ENCODE measurements at regions not wholly inside any gene's neighbourhood (a gene's known extent, or its start where the extent isn't known, plus 50 kb on each side); places are given as distances from the start of the nearest gene placed in this dataset.
"Not testable (repeated sequence)": the region's sequence is repeated elsewhere in the genome, so short reads cannot be mapped to it uniquely, and the experiment has no call there.

DNA sequence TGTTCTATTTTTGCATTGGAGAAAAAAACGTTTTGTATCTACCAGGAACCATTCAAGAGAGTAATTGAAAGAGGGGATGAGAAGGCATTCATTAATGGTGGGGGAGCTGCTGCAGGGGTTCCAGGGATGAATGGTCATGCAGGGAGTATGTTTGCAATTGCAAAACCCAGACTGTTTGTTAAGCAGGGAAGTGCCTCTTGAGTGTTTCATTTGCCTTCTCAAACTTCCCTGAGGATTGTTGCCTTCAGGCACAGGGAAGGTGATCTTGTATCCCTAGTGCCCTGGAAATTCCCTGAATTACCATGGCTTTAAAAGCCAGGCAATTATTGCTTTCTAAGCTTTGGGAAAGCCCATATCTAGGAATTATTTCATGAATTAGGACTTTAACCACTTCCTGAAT, 172.7 kb upstream of the NLGN4Y start:
- no peak for DNase-seq (ENCODE audit: low read depth)

DNA sequence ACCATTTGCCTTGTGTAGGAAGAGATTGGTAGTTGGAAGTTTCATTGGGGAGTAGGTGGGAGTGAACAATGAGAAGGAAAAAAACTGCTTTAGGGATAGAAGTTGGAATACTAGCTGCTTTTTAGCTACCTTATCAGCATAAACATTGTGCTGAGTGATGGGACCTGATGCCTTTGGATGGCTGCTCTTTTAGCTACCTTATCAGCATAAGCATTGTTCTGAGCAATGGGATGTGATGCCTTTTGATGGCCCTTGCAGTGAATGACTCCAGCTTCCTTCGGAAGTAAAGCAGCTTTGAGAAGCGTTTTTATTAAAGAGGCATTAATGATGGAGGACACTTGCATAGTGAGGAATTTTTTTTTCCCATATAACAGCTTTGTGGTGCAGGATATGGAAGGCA, 168.2 kb upstream of the NLGN4Y start:
- DNase-seq (ENCODE audit: low read depth) = no peak

DNA sequence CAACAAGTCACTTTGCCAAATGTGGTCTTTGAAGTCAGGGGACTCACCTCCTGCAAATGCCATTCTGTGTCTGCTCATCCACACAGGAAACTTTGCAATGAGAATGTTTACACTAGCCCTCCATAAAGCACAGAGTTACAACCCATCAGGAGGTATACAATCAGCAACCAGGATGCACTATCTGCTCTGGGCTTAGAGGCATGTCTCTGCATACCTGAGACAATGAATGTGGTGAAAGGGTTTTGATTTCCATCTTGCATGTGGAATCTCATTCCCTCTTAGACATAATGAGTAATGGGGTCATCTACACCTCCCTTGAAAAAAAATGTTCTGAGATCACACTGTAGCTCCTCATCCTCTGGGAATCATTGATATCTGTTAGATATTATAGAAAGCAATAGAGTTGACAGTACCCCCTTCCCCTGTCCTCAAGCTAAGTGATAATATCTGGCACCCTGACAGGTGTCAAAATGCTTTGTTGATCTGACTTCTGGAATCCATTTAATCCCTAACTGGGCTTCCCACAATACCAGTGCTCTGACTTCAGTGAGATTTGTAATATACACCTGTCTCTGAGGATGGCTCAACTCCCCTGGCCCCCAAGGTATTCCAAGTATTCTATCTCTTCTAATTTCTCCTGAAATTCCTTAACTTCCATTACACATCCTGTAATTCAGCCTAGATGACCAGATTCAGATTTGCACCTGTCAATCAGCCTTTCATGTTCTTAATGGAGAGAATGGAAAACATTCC, 163.4 kb upstream of the NLGN4Y start:
- no peak for DNase-seq (ENCODE audit: low read depth)

DNA sequence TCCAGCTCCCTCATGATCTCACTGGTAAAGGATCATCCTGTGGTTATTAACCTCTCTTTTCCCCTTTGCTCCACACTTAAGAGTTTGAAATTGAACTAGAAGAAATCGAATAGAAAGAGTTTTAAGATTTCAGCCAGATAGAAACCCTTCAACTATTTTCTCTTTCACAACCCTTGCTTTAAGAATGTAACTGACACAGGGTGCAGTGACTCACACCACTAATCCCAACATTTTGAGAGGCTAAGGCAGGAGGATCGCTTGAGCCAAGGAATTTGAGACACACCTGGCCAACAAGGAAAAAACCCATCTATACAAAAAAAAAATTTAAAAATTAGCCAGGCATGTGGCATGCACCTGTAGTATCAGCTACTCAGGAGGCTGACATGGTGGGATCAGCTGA, 150.7 kb upstream of the NLGN4Y start:
- DNase-seq (ENCODE audit: low read depth) = no peak

DNA sequence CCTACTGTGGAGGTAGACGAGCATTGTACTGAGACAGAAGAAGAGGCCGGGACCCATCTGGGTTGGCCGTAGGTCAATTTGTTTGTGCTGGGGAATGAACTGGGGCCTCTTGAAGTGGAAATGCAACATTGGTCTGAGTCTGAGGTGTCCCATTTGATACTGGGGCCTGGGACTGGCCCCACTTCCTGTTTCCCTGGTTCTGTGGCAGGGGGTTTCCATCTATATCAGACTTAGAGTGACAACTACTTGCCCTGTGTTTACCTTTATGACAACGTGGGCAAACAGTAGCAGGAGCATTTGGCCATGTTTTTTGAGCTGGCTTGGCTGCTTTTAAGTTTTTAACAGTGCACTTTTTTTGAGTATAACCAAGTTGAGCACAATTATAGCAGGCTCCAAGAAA, 146.1 kb upstream of the NLGN4Y start:
- DNase-seq (ENCODE audit: low read depth) = no peak

DNA sequence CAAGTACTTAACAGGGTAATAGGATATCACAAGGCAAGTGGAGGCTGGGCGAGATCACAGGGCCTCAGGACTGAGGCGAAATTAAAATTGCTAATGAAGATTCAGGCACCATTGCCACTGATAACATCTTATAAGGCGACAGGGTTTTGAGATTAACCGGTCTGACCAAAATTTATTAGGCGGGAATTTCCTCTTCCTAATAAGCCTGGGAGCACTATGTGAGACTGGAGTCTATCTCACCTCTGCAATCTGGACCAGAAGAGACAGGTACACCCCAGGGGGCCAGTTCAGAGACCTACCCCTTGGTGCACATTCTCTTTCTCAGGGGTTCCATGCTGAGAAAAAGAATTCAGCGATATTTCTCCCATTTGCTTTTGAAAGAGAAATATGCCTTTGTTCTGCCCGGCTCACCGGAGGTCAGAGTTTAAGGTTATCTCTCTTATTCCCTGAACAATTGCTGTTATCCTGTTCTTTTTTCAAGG, 113.7 kb upstream of the NLGN4Y start:
- not testable (repeated sequence) for DNase-seq (ENCODE audit: low read depth)

DNA sequence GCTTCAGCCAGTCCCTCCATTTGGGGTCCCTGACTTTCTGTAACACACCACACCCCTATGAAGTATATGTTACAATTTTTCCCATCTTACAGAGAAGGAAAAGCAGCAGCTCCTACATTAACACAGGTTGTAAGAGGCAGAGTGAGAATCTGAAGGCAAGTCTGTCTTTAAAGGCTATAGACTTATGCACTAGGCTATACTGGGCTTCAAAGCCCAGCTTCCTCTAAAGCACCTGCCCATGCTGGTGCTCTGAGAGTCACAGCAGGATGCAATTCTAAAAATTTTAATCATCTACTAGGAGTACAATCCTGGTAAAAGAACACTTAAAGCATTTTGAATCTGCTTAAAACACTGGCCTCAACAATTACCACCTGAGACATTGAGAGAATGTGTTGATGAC, 113.0 kb upstream of the NLGN4Y start:
- DNase-seq (ENCODE audit: low read depth) = no peak

DNA sequence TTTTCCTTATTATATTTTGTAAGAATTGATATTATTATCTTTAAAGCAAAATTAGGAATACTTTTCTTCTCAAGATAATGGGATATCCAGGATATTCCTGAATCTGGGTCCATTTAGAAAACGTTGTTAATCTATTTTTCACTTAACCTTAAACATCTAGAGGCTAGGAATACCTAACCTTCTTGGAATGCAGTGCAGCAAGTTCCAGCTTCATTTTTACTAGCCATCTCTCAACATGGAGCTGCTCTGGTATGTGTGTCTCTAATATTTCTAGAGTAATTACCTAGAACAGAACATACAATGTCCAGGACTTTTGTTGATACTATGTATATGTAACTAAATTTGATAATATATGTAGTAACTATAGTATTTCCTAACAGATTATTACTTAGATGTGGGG, 87.8 kb upstream of the NLGN4Y start:
- DNase-seq (ENCODE audit: low read depth) = no peak

DNA sequence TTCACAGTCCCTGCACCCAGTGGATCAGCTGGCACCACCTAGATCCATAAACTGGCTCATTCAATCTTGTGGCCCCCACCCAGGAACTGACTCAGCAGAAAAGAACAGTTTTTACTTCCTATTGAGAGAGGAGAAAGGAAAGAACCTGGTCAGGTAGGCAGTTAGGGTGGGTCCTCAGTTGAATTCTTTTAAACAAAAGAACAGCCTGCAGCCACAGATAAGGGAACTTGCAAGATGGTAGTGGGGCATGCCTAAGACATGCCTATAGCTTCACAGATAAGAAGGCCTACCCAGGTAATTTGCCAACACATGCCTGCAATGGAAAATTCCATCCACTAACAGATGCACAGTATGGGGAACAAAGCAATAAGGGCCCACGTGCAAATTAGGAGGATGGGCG, 86.7 kb upstream of the NLGN4Y start:
- no peak for DNase-seq (ENCODE audit: low read depth)

DNA sequence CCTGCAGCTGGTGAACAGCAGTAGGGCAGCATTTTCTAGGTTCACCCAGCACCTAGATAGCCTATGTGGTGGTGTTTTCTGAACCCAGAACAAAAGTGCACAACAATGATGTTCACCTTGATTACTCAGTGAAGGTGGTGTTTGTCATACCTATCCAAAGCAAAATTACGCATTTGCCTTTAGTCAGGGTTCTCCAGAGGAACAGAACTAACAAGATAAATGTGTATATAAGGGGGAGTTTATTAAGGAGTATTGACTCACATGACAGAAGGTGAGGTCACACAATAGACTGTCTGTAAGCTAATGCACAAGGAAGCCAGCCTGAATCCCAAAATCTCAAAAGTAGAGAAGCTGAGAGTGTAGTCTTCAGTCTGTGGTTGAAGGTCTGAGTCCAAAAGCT, 85.9 kb upstream of the NLGN4Y start:
- no peak for DNase-seq (ENCODE audit: low read depth)

DNA sequence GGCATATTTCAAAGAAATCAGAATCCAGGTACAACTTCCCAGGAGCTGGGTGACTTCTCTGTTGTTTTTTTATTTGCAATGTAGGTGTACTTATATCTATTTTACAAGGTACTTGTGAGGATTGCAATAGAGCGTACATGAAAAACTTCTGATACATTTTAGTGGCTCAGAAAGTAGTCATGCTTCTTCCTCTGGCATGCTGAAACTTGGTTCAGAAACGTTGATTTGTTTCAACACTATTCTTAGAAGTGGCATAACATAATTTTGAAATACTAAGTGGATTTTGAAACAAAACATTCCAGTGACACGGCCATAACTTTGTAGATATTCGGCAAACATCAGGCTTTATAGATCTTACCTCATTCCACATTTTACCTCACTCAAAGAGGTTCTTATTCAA, 79.8 kb upstream of the NLGN4Y start:
- DNase-seq (ENCODE audit: low read depth) = no peak

DNA sequence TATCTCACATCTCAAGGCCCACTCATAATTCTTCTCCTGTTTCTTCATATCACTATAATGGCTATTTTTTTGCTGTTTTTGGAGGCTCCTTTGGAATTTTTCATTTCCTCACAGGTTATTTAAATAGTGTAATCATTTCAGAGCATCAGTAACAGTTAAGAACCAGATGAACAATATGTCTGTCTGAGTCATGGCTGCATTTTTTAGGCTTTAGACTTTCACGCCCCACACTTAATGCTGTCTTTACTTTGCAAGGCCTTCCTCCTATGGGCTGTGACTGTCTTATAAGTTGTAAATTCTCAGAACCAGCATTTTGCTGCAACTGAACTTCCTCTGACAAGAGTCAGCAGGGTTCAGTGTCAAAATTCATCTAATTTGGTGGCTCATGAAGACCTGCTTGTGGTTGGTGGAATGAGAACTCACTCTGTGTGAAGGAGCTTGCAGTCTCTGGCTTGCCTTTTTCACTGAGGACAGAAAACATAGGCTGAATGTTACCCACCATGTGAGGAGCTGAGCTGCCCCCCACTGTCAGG, 56.1 kb upstream of the NLGN4Y start:
- no peak for DNase-seq (ENCODE audit: low read depth)

DNA sequence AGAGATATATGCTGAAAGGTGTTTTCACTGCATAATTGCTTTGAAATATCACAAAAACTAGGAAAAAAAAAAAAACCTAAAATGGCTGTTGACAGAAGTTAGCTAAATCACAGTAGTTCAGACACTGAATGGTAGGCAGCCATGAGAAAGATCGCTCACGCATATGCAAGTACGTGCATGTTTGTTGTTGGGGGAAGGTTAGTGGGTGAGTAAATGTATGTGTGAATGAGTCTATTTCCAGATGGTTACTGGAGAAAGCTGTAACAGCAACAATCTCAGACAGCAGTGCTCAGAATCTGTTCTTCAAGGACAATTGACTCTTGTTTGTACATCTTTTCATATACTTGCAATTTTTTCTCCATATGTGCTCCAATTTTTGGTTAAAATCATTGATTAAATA, 51.9 kb upstream of the NLGN4Y start:
- no peak for DNase-seq (ENCODE audit: low read depth)

DNA sequence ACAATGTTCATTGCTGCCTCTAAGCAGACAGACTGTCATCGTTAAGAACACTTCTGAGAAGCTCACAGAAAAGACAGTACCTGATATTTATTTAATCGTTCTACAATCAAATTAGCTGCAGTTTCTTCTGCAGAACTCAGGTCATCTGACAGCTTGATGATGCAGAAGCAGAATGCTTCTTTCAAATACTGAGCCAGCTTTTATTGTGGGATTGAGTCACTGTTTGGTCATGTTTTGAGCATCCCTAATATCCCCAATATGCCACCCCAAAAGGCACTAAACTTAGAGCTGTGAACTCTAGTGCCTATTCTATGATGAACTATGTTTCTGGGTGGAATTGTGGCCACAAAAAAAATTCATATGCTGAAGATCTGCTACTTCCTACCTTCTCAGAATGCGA, 51.0 kb upstream of the NLGN4Y start:
- no peak for DNase-seq (ENCODE audit: low read depth)
